Central memory CD4-positive, alpha-beta T cell (primary cell): ENCODE measurements at regions not wholly inside any gene's neighbourhood (a gene's known extent, or its start where the extent isn't known, plus 50 kb on each side); places are given as distances from the start of the nearest gene placed in this dataset.

Experiments
- DNase-seq: peaks from one replicate; pipeline ENCODE4 v3.0.0; 2022

- DNase-seq = no peak
Measured at GRCh38 chr14:100440758-100441203, 117.6 kb downstream of the SLC25A47 start.

- no peak for DNase-seq
Measured at GRCh38 chr14:100441271-100441947, 118.3 kb downstream of the SLC25A47 start.

GRCh38 chr14:100442036-100442435, 118.9 kb downstream of the SLC25A47 start:
- DNase-seq = no peak

- DNase-seq = no peak
Measured at GRCh38 chr14:100442498-100443490, 119.7 kb downstream of the SLC25A47 start.

- DNase-seq = no peak
Measured at GRCh38 chr14:100443603-100444002, 120.5 kb downstream of the SLC25A47 start.

- DNase-seq = no peak
Measured at GRCh38 chr14:100445436-100446088, 122.4 kb downstream of the SLC25A47 start.

GRCh38 chr14:100446572-100446971, 123.4 kb downstream of the SLC25A47 start:
- no peak for DNase-seq

- no peak for DNase-seq
Measured at GRCh38 chr14:100448376-100448775, 125.2 kb downstream of the SLC25A47 start.

- no peak for DNase-seq
Measured at GRCh38 chr14:100449225-100449987, 126.3 kb downstream of the SLC25A47 start.

GRCh38 chr14:100450049-100450448, 126.9 kb downstream of the SLC25A47 start:
- no peak for DNase-seq

GRCh38 chr14:100450736-100451135, 127.6 kb downstream of the SLC25A47 start:
- no peak for DNase-seq

- no peak for DNase-seq
Measured at GRCh38 chr14:100451264-100451663, 128.1 kb downstream of the SLC25A47 start.

GRCh38 chr14:100453930-100454329, 130.8 kb downstream of the SLC25A47 start:
- no peak for DNase-seq

GRCh38 chr14:100454437-100454836, 131.3 kb downstream of the SLC25A47 start:
- no peak for DNase-seq

- no peak for DNase-seq
Measured at GRCh38 chr14:100463937-100464336, 123.3 kb downstream of the BEGAIN start.

- no peak for DNase-seq
Measured at GRCh38 chr14:100466111-100466856, 120.9 kb downstream of the BEGAIN start.

- no peak for DNase-seq
Measured at GRCh38 chr14:100467046-100467750, 120.0 kb downstream of the BEGAIN start.

- no peak for DNase-seq
Measured at GRCh38 chr14:100467939-100468338, 119.3 kb downstream of the BEGAIN start.

GRCh38 chr14:100468557-100468956, 118.7 kb downstream of the BEGAIN start:
- DNase-seq = no peak

- DNase-seq = no peak
Measured at GRCh38 chr14:100469632-100470522, 117.3 kb downstream of the BEGAIN start.
